Lung (tissue), 11 donors: ENCODE measurements at regions not wholly inside any gene's neighbourhood (a gene's known extent, or its start where the extent isn't known, plus 50 kb on each side); places are given as distances from the start of the nearest gene placed in this dataset.
A peak's percentile ranks its signal among the peaks of the same experiment; 100 is the strongest.

Experiments
- ATAC-seq: fragments of 200-7000 bp; cut with Tn5 transposase; one replicate; pipeline ENCODE4 v1.9.1; 2020; ENCODE audit warnings: moderate number of reproducible peaks; ENCODE audit not compliant: insufficient read depth, low FRiP score
- DNase-seq, 3 donors: peaks; one replicate each; pipeline ENCODE4 v3.0.0-alpha.2; 2013 to 2017
- H3K27ac ChIP-seq, 2 donors: one replicate each; pipeline ENCODE4 v1.5.1; 2013; ENCODE audit warnings: mild to moderate bottlenecking in 2 of 2, moderate library complexity in 2 of 2, control low read depth in 1 of 2, inconsistent platforms in 1 of 2, low read depth in 1 of 2, low read length in 1 of 2
- H3K27me3 ChIP-seq, 3 donors: one replicate each; pipeline ENCODE4 v1.5.1; 2013; ENCODE audit warnings: low read length in 2 of 3; ENCODE audit not compliant: control insufficient read depth in 3 of 3, insufficient read depth in 3 of 3
- H3K36me3 ChIP-seq, 4 donors: one replicate each; pipeline ENCODE4 v1.5.1; 2013; ENCODE audit warnings: low read length in 4 of 4, mild to moderate bottlenecking in 1 of 4, moderate library complexity in 1 of 4; ENCODE audit not compliant: control insufficient read depth in 4 of 4, insufficient read depth in 4 of 4
- H3K4me1 ChIP-seq, 5 donors: one replicate each; pipeline ENCODE4 v1.5.1; 2013; ENCODE audit warnings: low read length in 5 of 5, mild to moderate bottlenecking in 2 of 5, moderate library complexity in 1 of 5; ENCODE audit not compliant: control insufficient read depth in 5 of 5, insufficient read depth in 5 of 5
- H3K4me3 ChIP-seq: one replicate; pipeline ENCODE4 v1.5.1; 2013; ENCODE audit warnings: mild to moderate bottlenecking, control low read depth, moderate library complexity
- H3K9ac ChIP-seq, 2 donors: one replicate each; pipeline ENCODE4 v1.5.1; 2013; ENCODE audit warnings: low read length in 2 of 2, control low read depth in 1 of 2; ENCODE audit not compliant: insufficient read depth in 1 of 2
- H3K9me3 ChIP-seq, 4 donors: one replicate each; pipeline ENCODE4 v1.5.1; 2013; ENCODE audit warnings: low read length in 3 of 4, mild to moderate bottlenecking in 1 of 4, moderate library complexity in 1 of 4; ENCODE audit not compliant: control insufficient read depth in 4 of 4, insufficient read depth in 3 of 4
- CTCF ChIP-seq: IDR thresholded peaks from 2 replicates; pipeline ENCODE4 v1.5.1; 2012; ENCODE audit warnings: mild to moderate bottlenecking; ENCODE audit errors: control extremely low read depth, extremely low read depth
- WGBS, 2 donors: extraction: QIAGEN DNeasy Blood & Tissue Kit; methylation state at CpG; one replicate each; pipeline ENCODE4 v1.1.7; 2013; 5-methylcytosine and 5-hydroxymethylcytosine counted together
- donor health status: control.
- donor health status: control.
- donor health status: Bipolar disorder and iron deficiency.
- donor health status: healthy.
- donor health status: DM: yes; HTN: yes; CAD: no.

GRCh38 chr5:164358531-164359259, 853.3 kb downstream of the MAT2B start:
- Histone ChIP-seq H3K9ac (no peak overlapping the region), H3K27ac (no peak overlapping the region), H3K4me3 (no peak overlapping the region), H3K36me3 (no peaks in the 10 kb centered on the region), H3K9me3 (no peaks in the 10 kb centered on the region), H3K27me3 (no peaks in the 10 kb centered on the region), H3K4me1 (no peaks in the 10 kb centered on the region)
- ATAC-seq (peak; percentile 19), DNase-seq (no peak)
- WGBS, 2 donors = 71% methylated on average over 4 of the region's 4 CpGs
- TF ChIP-seq CTCF = no peak

GRCh38 chr5:164359260-164360255, 854.1 kb downstream of the MAT2B start:
- Histone ChIP-seq H3K4me3 (no peak overlapping the region), H3K9me3 (no peaks in the 10 kb centered on the region), H3K4me1 (no peaks in the 10 kb centered on the region), H3K9ac (no peak overlapping the region), H3K27me3 (no peaks in the 10 kb centered on the region), H3K27ac (no peak overlapping the region), H3K36me3 (no peaks in the 10 kb centered on the region)
- ATAC-seq (no peak), DNase-seq (no peak)
- WGBS, 2 donors = 81 to 90% methylated on average over 4 of the region's 4 CpGs
- TF ChIP-seq CTCF = no peak

- 70 to 77% methylated on average over 4 of the region's 4 CpGs for WGBS, 2 donors
- no peak for ATAC-seq
- TF ChIP-seq CTCF = no peak
Measured at GRCh38 chr5:164360589-164360988, 855.2 kb downstream of the MAT2B start.

More at GRCh38 chr5:164360589-164360988, 855.2 kb downstream of the MAT2B start:
- H3K27me3 ChIP-seq = no peaks in the 10 kb centered on the region
- DNase-seq = no peak
- H3K9me3 ChIP-seq = no peaks in the 10 kb centered on the region
- no peaks in the 10 kb centered on the region for H3K36me3 ChIP-seq
- no peak overlapping the region for H3K9ac ChIP-seq
- H3K4me3 ChIP-seq = no peak overlapping the region
- no peaks in the 10 kb centered on the region for H3K4me1 ChIP-seq
- no peak overlapping the region for H3K27ac ChIP-seq
